Tibial nerve (tissue), 3 donors: ENCODE measurements at regions not wholly inside any gene's neighbourhood (a gene's known extent, or its start where the extent isn't known, plus 50 kb on each side); places are given as distances from the start of the nearest gene placed in this dataset.

Experiments used
- POLR2A ChIP-seq, 2 donors: fragments of 450-650 bp; IDR thresholded peaks; one replicate each; pipeline ENCODE4 v1.6.1; 2017; ENCODE audit warnings: antibody characterized with exemption in 2 of 2, mild to moderate bottlenecking in 2 of 2, moderate library complexity in 2 of 2
- TF ChIP-seq, protein P1 (sequence below), 5 experiments: fragments of 200-600 bp in 3 of 5; fragments of 450-650 bp in 2 of 5; sonication (generic) in 3 of 5; IDR thresholded peaks; one replicate each; pipeline ENCODE4 v1.5.1; 2016 to 2019; ENCODE audit warnings: antibody characterized with exemption in 5 of 5, mild to moderate bottlenecking in 3 of 5, moderate library complexity in 2 of 5

DNA sequence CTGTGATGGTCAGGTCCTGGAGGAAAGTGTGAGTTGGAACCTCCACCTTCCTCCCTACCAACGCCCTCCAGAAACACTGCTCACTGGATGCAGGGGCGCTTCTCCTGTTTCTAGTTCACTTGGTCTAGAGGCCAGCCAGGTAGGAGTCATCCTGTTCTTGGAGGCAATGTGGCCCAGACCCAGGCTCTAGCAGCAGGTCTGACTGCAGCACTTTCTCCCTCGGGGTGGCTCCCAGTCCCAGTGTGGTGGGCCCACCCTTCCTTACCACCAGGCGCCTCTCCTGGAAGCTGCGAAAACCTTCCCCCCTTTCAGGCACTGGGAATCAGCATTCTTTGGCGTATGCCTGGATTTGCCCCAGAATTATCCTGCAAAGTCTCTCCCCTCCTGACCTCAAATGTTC is 292.8 kb downstream of the SOX11 start:
- TF ChIP-seq, protein P1, sequence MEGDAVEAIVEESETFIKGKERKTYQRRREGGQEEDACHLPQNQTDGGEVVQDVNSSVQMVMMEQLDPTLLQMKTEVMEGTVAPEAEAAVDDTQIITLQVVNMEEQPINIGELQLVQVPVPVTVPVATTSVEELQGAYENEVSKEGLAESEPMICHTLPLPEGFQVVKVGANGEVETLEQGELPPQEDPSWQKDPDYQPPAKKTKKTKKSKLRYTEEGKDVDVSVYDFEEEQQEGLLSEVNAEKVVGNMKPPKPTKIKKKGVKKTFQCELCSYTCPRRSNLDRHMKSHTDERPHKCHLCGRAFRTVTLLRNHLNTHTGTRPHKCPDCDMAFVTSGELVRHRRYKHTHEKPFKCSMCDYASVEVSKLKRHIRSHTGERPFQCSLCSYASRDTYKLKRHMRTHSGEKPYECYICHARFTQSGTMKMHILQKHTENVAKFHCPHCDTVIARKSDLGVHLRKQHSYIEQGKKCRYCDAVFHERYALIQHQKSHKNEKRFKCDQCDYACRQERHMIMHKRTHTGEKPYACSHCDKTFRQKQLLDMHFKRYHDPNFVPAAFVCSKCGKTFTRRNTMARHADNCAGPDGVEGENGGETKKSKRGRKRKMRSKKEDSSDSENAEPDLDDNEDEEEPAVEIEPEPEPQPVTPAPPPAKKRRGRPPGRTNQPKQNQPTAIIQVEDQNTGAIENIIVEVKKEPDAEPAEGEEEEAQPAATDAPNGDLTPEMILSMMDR (IDR thresholded peaks at IDR 0.05): no peak
- TF ChIP-seq POLR2A (IDR thresholded peaks at IDR 0.05): no peak
